Activated CD4-positive, alpha-beta T cell treated with anti-CD3 and anti-CD28 coated beads, Interleukin-2, amount 50 U/mL, for 16 hours (primary cell): ENCODE measurements at regions not wholly inside any gene's neighbourhood (a gene's known extent, or its start where the extent isn't known, plus 50 kb on each side); places are given as distances from the start of the nearest gene placed in this dataset.
"Not testable (repeated sequence)": the region's sequence is repeated elsewhere in the genome, so short reads cannot be mapped to it uniquely, and the experiment has no call there.

Experiments
- DNase-seq: peaks from one replicate; pipeline ENCODE4 v3.0.0-alpha.2; 2020

- DNase-seq, result no peak
Observed at GRCh38 chr10:21125471-21126228, 228.5 kb upstream of the NEBL start.

GRCh38 chr10:21122907-21123306 lies 225.8 kb upstream of the NEBL start:
- no peak for DNase-seq

DNA sequence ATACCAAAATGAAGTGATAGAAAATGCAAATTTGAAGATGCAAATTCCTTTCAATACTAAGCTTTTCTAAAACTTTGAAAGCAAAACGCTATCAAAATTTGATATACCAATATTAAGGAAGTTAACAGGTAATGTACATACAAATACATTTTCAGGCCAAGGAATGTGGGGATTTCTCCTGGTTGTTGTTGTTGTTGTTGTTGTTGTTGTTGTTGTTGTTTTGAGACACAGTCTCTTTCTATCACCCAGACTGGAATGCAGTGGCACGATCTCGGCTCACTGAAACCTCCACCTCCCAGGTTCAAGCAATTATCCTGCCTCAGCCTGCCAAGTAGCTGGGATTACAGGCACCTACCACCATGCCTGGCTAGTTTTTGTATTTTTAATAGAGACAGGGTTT lies 224.7 kb upstream of the NEBL start:
- not testable (repeated sequence) for DNase-seq

DNA sequence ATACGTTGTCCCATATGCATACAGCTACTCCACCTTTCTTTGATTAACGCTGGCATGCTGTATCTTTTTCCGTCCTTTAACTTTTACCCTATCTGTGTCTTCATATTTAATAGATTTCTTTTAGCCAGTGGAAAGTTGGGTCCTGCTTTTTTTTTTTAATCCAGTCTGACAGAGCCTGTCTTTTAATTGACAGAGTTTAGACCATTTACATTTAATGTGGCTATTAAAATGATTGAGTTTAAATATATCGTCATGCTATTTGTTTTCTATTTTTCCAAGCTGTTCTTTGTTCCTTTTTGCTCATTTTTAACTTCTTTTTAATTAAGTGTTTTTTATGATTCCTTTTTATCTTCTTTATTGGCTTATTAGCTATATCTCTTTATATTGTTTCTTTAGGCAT lies 217.6 kb upstream of the NEBL start:
- no peak for DNase-seq

DNA sequence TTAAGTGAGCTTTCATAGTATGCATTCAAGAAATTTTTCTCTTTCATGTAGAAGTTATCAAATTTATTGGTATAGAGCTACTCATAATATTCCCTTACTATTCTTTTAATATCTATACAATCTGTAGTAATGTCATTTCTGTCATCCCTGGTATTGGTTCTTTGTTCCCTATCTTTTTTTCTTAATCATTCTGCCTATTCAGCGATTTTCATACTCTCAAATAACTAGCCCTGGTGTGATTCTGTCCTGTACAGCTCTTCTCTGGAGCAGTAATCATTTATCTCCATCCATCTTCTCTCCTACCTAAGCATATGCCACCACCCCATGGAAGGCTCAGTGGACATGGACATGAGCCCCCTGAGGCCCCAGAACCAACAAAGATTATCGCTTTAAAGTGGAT lies 213.2 kb upstream of the NEBL start:
- no peak for DNase-seq

GRCh38 chr10:21106931-21107330 lies 209.8 kb upstream of the NEBL start:
- not testable (repeated sequence) for DNase-seq

DNA sequence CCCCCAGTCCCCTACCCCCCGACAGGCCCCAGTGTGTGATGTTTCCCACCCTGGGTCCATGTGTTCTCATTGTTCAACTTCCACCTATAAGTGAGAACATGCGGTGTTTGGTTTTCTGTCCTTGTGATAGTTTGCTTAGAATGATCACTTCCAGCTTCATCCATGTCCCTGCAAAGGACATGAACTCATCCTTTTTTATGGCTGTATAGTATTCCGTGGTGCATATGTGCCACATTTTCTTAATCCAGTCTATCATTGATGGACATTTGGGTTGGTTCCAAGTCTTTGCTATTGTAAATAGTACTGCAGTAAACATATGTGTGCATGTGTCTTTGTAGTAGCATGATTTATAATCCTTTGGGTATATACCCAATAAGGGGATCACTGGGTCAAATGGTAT lies 208.2 kb upstream of the NEBL start:
- DNase-seq, result not testable (repeated sequence)

DNA sequence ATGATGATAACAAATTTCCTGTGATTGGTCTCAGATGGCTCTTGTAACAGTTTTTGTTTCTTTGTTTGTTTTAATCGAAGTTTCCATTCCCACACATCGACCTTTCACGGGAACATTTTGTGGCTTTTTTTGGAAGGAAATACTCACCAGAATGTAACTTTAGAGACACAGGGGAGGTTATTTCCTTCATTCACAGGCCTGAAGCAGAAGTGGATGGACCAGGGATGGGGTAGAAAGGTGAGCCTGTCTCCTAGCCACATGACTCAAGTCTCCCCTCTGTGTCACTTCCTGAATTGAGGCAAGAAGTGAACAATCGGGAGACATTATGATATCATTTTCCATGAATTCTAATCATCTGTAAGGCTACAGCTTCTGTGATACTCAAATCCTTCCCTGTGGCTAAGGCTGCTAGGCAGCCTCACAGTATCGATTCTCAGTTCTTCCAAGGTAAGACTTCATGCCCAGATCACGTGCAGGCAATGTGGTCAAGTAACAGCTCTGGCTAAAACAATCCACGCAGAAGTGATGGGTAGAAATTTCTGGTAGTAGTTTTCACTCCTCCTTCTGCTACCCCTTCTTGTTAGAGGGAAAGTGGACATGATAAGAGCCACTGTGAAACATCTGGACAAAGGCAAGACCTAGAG lies 203.9 kb upstream of the NEBL start:
- peak; percentile 24 for DNase-seq

- DNase-seq, result no peak
Observed at GRCh38 chr10:21100190-21100589, 203.1 kb upstream of the NEBL start.

- DNase-seq, result no peak
Observed at GRCh38 chr10:21099291-21100062, 202.4 kb upstream of the NEBL start.

GRCh38 chr10:21097926-21098355 lies 200.8 kb upstream of the NEBL start:
- DNase-seq, result no peak

GRCh38 chr10:21095494-21096055 lies 198.5 kb upstream of the NEBL start:
- DNase-seq, result no peak

- DNase-seq, result no peak
Observed at GRCh38 chr10:21095073-21095472, 198.0 kb upstream of the NEBL start.

GRCh38 chr10:21092683-21093524 lies 195.8 kb upstream of the NEBL start:
- no peak for DNase-seq

GRCh38 chr10:21090609-21091082 lies 193.5 kb upstream of the NEBL start:
- no peak for DNase-seq

GRCh38 chr10:21087476-21087875 lies 190.4 kb upstream of the NEBL start:
- DNase-seq, result no peak

DNA sequence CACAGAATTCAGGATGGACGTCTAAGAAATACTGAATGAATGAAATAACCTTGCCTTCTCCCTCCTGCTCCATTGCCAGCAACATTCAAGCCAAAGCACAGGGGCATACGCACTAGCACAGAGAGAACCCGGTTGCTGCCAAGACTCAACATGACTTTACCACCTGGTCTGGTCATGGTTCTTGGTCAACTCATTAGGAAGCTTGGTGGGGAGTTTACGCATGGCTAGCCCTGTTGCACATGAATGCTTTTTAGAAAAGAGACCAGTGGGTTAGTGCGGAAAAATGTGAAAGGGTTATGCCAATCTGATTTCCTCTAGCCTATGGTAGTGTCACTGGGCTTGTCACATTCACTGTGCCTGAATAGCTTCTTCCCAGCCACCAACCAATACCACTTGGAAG lies 187.6 kb upstream of the NEBL start:
- DNase-seq, result no peak

DNA sequence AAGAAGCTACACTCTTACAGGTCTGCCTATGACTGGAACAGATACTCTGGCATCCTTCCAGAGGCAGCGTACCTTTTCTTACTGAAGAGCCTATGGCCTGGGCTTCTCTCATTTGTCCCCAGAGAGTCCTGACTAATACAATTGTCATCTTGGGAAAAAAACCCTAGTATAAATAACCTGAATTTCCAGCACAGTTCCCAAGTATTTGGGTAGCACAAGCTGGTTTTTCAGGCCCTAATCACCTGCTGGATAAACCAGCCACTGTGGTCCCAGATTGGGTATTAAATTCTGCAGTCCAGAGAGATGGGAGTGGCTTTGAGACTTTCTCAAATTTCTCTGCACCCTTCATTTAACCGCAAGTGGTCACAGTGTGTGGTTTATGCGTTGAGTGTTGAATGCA lies 186.8 kb upstream of the NEBL start:
- DNase-seq, result no peak

- DNase-seq, result no peak
Observed at GRCh38 chr10:21082206-21082605, 185.1 kb upstream of the NEBL start.

GRCh38 chr10:21080261-21080660 lies 183.2 kb upstream of the NEBL start:
- DNase-seq, result no peak

GRCh38 chr10:21079330-21079658 lies 182.2 kb upstream of the NEBL start:
- DNase-seq, result no peak
